ENCODE measurements at regions not wholly inside any gene's neighbourhood (a gene's known extent, or its start where the extent isn't known, plus 50 kb on each side); places are given as distances from the start of the nearest gene placed in this dataset.

DNA sequence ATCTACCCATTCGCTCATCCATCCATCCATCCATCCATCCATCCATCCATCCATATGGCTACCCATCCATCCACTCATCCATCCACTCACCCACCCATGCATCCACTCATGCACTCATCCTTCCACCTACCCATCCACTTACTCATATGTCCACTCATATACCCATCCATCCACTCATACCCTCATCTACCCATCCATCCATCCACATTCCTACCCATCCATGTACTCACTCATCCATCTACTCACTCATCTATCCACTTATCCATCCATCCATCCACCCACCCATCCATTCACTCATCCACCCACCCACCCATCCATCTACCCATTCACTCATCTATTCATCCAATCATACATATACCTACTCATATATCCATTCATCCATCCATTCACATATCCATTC is 112.0 kb downstream of the RBFOX3 start:
- H3K36me3 ChIP-seq (ENCODE audit: control insufficient read depth in 2 of 2, insufficient read depth in 2 of 2, low read length in 2 of 2): no peaks in the 10 kb centered on the region
- H3K9me3 ChIP-seq (ENCODE audit: control insufficient read depth in 2 of 2, low read length in 2 of 2): peaks cover 0 to 5% of the 10 kb centered on the region in 2 donors
- no peak overlapping the region for H3K9ac ChIP-seq (ENCODE audit: low read length in 2 of 2)
- H3K27me3 ChIP-seq (ENCODE audit: control insufficient read depth in 1 of 2, insufficient read depth in 2 of 2, low read length in 2 of 2): peaks cover 8 to 9% of the 10 kb centered on the region in 2 donors
- H3K4me1 ChIP-seq (ENCODE audit: control insufficient read depth, insufficient read depth, low read length): no peaks in the 10 kb centered on the region
- H3K27ac ChIP-seq (ENCODE audit: low read length): no peak overlapping the region
- no peak overlapping the region for H3K4me3 ChIP-seq (ENCODE audit: low read length in 2 of 2)

- Histone ChIP-seq H3K9me3 (ENCODE audit: control insufficient read depth in 2 of 2, low read length in 2 of 2) (peaks cover 0 to 5% of the 10 kb centered on the region in 2 donors), H3K27me3 (ENCODE audit: control insufficient read depth in 1 of 2, insufficient read depth in 2 of 2, low read length in 2 of 2) (peaks cover 8 to 9% of the 10 kb centered on the region in 2 donors), H3K27ac (ENCODE audit: low read length) (no peak overlapping the region), H3K9ac (ENCODE audit: low read length in 2 of 2) (no peak overlapping the region), H3K4me3 (ENCODE audit: low read length in 2 of 2) (no peak overlapping the region), H3K36me3 (ENCODE audit: control insufficient read depth in 2 of 2, insufficient read depth in 2 of 2, low read length in 2 of 2) (no peaks in the 10 kb centered on the region), H3K4me1 (ENCODE audit: control insufficient read depth, insufficient read depth, low read length) (no peaks in the 10 kb centered on the region)
These were observed 113.0 kb downstream of the RBFOX3 start for GRCh38 chr17:79497777-79498348.

DNA sequence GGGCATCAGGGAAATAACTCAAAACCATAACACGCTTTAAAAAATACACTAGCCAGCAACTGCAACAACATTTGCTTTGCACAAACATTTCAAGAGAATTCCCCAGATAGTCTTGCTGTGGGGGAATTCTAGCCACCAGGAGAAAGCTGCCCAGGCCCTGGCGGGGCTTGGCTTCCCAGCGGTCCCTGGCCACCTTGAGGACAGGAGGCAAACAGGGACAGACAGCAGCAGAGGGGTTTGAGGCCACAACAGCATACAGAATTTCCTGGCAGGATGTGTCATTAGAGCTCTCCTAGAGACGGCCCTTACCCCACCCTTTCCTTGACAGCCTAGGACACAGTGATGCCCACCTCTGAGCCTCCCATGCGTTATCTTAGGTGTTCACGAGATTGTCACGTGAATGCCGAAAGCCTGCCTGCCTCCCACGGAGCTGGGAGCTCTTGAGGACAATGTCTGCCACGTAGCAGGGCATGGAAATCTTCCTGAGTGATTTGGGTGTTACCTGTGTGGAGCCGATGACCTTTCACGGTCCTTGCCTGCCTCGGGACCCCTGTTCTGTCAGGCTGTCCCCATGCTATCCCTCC is 114.3 kb downstream of the RBFOX3 start:
- Histone ChIP-seq H3K9ac (ENCODE audit: low read length in 2 of 2) (no peak overlapping the region), H3K9me3 (ENCODE audit: control insufficient read depth in 2 of 2, low read length in 2 of 2) (peaks cover 0 to 5% of the 10 kb centered on the region in 2 donors), H3K27ac (ENCODE audit: low read length) (no peak overlapping the region), H3K4me3 (ENCODE audit: low read length in 2 of 2) (no peak overlapping the region), H3K36me3 (ENCODE audit: control insufficient read depth in 2 of 2, insufficient read depth in 2 of 2, low read length in 2 of 2) (no peaks in the 10 kb centered on the region), H3K27me3 (ENCODE audit: control insufficient read depth in 1 of 2, insufficient read depth in 2 of 2, low read length in 2 of 2) (peaks cover 7 to 9% of the 10 kb centered on the region in 2 donors), H3K4me1 (ENCODE audit: control insufficient read depth, insufficient read depth, low read length) (no peaks in the 10 kb centered on the region)

DNA sequence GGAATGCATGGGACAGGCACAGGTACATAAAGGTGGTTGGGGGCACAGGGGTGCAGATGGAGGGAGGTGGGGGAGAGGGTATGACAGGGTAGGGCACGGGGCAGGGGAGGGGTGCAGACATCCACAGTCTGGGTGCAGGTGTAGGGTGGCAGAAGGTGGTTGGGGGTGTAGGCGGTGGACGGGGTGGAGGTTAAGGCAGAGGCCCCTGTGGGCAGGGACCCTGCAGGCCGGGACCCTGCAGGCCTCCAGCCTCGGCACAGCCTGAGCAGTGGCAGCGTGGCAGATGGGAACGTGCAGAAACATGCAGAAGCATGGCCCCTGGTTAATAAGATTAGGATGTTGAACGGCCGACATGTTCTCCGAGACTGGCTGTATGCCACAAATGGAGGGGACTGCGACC is 115.2 kb downstream of the RBFOX3 start:
- H3K27ac ChIP-seq (ENCODE audit: low read length): no peak overlapping the region
- no peak overlapping the region for H3K9ac ChIP-seq (ENCODE audit: low read length in 2 of 2)
- peaks cover 0 to 7% of the 10 kb centered on the region in 2 donors for H3K27me3 ChIP-seq (ENCODE audit: control insufficient read depth in 1 of 2, insufficient read depth in 2 of 2, low read length in 2 of 2)
- H3K36me3 ChIP-seq (ENCODE audit: control insufficient read depth in 2 of 2, insufficient read depth in 2 of 2, low read length in 2 of 2): no peaks in the 10 kb centered on the region
- peaks cover 0 to 5% of the 10 kb centered on the region in 2 donors for H3K9me3 ChIP-seq (ENCODE audit: control insufficient read depth in 2 of 2, low read length in 2 of 2)
- H3K4me3 ChIP-seq (ENCODE audit: low read length in 2 of 2): no peak overlapping the region
- no peaks in the 10 kb centered on the region for H3K4me1 ChIP-seq (ENCODE audit: control insufficient read depth, insufficient read depth, low read length)

- Histone ChIP-seq H3K4me1 (ENCODE audit: control insufficient read depth, insufficient read depth, low read length) (no peaks in the 10 kb centered on the region), H3K36me3 (ENCODE audit: control insufficient read depth in 2 of 2, insufficient read depth in 2 of 2, low read length in 2 of 2) (no peaks in the 10 kb centered on the region), H3K27me3 (ENCODE audit: control insufficient read depth in 1 of 2, insufficient read depth in 2 of 2, low read length in 2 of 2) (peaks cover 0 to 10% of the 10 kb centered on the region in 2 donors)
These were observed 119.8 kb downstream of the RBFOX3 start for GRCh38 chr17:79491006-79491405.

DNA sequence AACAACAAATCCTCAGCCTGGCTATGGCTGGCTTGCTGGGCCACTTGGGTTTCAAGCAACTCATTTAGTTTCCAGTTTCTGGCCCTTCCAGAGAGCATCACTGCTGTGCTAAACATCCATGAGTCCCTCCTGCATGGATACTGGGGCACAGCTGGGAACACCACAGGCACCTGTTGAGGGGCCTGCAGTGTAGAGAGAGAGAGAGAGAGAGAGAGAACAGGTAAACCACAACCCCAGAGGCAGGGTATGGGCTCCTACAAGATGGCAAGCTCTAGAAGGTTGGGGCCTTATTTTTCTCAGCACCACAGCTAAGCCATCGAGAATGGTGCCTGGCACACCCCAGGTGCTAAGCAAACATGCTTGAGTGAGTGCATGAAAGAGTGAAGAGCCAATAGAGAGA is 120.3 kb downstream of the RBFOX3 start:
- Histone ChIP-seq H3K36me3 (ENCODE audit: control insufficient read depth in 2 of 2, insufficient read depth in 2 of 2, low read length in 2 of 2) (no peaks in the 10 kb centered on the region), H3K9ac (ENCODE audit: low read length in 2 of 2) (no peak overlapping the region)

More at GRCh38 chr17:79491006-79491405, 119.8 kb downstream of the RBFOX3 start:
- no peak overlapping the region for H3K9ac ChIP-seq (ENCODE audit: low read length in 2 of 2)
- H3K27ac ChIP-seq (ENCODE audit: low read length): no peak overlapping the region
- H3K9me3 ChIP-seq (ENCODE audit: control insufficient read depth in 2 of 2, low read length in 2 of 2): peaks cover 0 to 5% of the 10 kb centered on the region in 2 donors
- H3K4me3 ChIP-seq (ENCODE audit: low read length in 2 of 2): no peak overlapping the region

GRCh38 chr17:79487149-79487548 is 123.7 kb downstream of the RBFOX3 start:
- H3K27ac ChIP-seq (ENCODE audit: low read length): no peak overlapping the region

More for the DNA sequence above, 120.3 kb downstream of the RBFOX3 start:
- H3K27me3 ChIP-seq (ENCODE audit: control insufficient read depth in 1 of 2, insufficient read depth in 2 of 2, low read length in 2 of 2): peaks cover 0 to 15% of the 10 kb centered on the region in 2 donors
- H3K4me3 ChIP-seq (ENCODE audit: low read length in 2 of 2): no peak overlapping the region
- no peak overlapping the region for H3K27ac ChIP-seq (ENCODE audit: low read length)
- no peaks in the 10 kb centered on the region for H3K4me1 ChIP-seq (ENCODE audit: control insufficient read depth, insufficient read depth, low read length)
- H3K9me3 ChIP-seq (ENCODE audit: control insufficient read depth in 2 of 2, low read length in 2 of 2): peaks cover 0 to 5% of the 10 kb centered on the region in 2 donors

GRCh38 chr17:79485991-79486390 is 124.9 kb downstream of the RBFOX3 start:
- Histone ChIP-seq H3K27me3 (ENCODE audit: control insufficient read depth in 1 of 2, insufficient read depth in 2 of 2, low read length in 2 of 2) (peaks cover 18 to 38% of the 10 kb centered on the region in 2 donors), H3K27ac (ENCODE audit: low read length) (no peak overlapping the region), H3K9ac (ENCODE audit: low read length in 2 of 2) (no peak overlapping the region), H3K9me3 (ENCODE audit: control insufficient read depth in 2 of 2, low read length in 2 of 2) (no peaks in the 10 kb centered on the region), H3K4me3 (ENCODE audit: low read length in 2 of 2) (no peak overlapping the region), H3K4me1 (ENCODE audit: control insufficient read depth, insufficient read depth, low read length) (no peaks in the 10 kb centered on the region), H3K36me3 (ENCODE audit: control insufficient read depth in 2 of 2, insufficient read depth in 2 of 2, low read length in 2 of 2) (no peaks in the 10 kb centered on the region)

More at GRCh38 chr17:79487149-79487548, 123.7 kb downstream of the RBFOX3 start:
- Histone ChIP-seq H3K27me3 (ENCODE audit: control insufficient read depth in 1 of 2, insufficient read depth in 2 of 2, low read length in 2 of 2) (peaks cover 14 to 33% of the 10 kb centered on the region in 2 donors), H3K9me3 (ENCODE audit: control insufficient read depth in 2 of 2, low read length in 2 of 2) (no peaks in the 10 kb centered on the region), H3K4me3 (ENCODE audit: low read length in 2 of 2) (no peak overlapping the region), H3K36me3 (ENCODE audit: control insufficient read depth in 2 of 2, insufficient read depth in 2 of 2, low read length in 2 of 2) (no peaks in the 10 kb centered on the region), H3K9ac (ENCODE audit: low read length in 2 of 2) (no peak overlapping the region), H3K4me1 (ENCODE audit: control insufficient read depth, insufficient read depth, low read length) (no peaks in the 10 kb centered on the region)

- Histone ChIP-seq H3K27me3 (ENCODE audit: control insufficient read depth in 1 of 2, insufficient read depth in 2 of 2, low read length in 2 of 2) (peaks cover 21 to 40% of the 10 kb centered on the region in 2 donors), H3K27ac (ENCODE audit: low read length) (no peak overlapping the region), H3K9ac (ENCODE audit: low read length in 2 of 2) (no peak overlapping the region), H3K9me3 (ENCODE audit: control insufficient read depth in 2 of 2, low read length in 2 of 2) (no peaks in the 10 kb centered on the region), H3K4me3 (ENCODE audit: low read length in 2 of 2) (no peak overlapping the region), H3K4me1 (ENCODE audit: control insufficient read depth, insufficient read depth, low read length) (no peaks in the 10 kb centered on the region), H3K36me3 (ENCODE audit: control insufficient read depth in 2 of 2, insufficient read depth in 2 of 2, low read length in 2 of 2) (no peaks in the 10 kb centered on the region)
These were observed 125.3 kb downstream of the RBFOX3 start for GRCh38 chr17:79485419-79485985.

- Histone ChIP-seq H3K9ac (ENCODE audit: low read length in 2 of 2) (no peak overlapping the region), H3K36me3 (ENCODE audit: control insufficient read depth in 2 of 2, insufficient read depth in 2 of 2, low read length in 2 of 2) (no peaks in the 10 kb centered on the region), H3K4me1 (ENCODE audit: control insufficient read depth, insufficient read depth, low read length) (no peaks in the 10 kb centered on the region), H3K27ac (ENCODE audit: low read length) (no peak overlapping the region), H3K9me3 (ENCODE audit: control insufficient read depth in 2 of 2, low read length in 2 of 2) (no peaks in the 10 kb centered on the region), H3K4me3 (ENCODE audit: low read length in 2 of 2) (no peak overlapping the region), H3K27me3 (ENCODE audit: control insufficient read depth in 1 of 2, insufficient read depth in 2 of 2, low read length in 2 of 2) (peaks cover 24 to 45% of the 10 kb centered on the region in 2 donors)
These were observed 126.0 kb downstream of the RBFOX3 start for GRCh38 chr17:79484600-79485418.
